Endometrial microvascular endothelial cells (primary cell): ENCODE measurements at regions not wholly inside any gene's neighbourhood (a gene's known extent, or its start where the extent isn't known, plus 50 kb on each side); places are given as distances from the start of the nearest gene placed in this dataset.
"Not testable (repeated sequence)": the region's sequence is repeated elsewhere in the genome, so short reads cannot be mapped to it uniquely, and the experiment has no call there.

Experiments
- in situ Hi-C: cut with HindIII; loops from 2 replicates; pipeline ENCODE4 v1.10.0; 2017; ENCODE audit warnings: low sequenced_read_pairs, low pct_unique_long_range_greater_than_20kb; ENCODE audit errors: inconsistent ontology term

GRCh38 chr6:28809947-28810658, 113.7 kb downstream of the TRIM27 start:
- in situ Hi-C loops: no loop called here

GRCh38 chr6:28810659-28811053, 113.1 kb downstream of the TRIM27 start:
- in situ Hi-C loops: no loop called here

GRCh38 chr6:28811873-28812272, 111.9 kb downstream of the TRIM27 start:
- in situ Hi-C loops: no loop called here

DNA sequence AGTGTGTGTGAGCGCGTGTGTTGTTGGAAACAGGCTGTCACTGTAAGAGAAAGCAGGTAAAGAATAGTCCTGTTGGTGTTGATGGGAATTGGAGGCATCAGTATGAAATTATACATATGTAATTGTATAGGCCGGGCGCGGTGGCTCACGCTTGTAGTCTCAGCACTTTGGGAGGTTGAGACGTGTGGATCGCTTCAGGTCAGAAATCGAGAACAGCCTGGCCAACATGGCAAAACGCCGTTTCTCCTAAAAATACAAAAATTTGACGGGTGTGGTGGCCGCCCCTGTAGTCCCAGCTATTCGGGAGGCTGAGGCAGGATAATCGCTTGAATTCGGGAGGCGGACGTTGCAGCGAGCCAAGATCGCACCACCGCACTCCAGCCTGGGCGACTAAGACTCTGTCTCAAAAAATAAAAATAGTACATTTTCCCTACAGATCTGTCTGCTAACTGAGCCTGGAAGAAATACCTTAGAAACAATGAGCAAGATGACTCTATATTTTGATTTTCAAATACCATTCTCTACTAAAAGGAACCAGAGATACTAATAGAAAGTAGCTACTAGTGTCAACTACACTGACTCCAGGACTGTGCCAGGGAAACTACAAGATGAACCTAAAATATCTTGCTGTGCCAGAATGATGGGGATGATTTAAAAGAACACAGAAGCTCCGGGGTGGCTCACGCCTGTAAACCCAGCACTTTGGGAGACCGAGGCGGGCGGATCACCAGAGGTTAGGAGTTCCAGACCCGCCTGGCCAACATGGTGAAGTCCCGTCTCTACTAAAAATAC, 110.8 kb downstream of the TRIM27 start:
- in situ Hi-C loops: no loop called here

GRCh38 chr6:28814032-28814976, 109.5 kb downstream of the TRIM27 start:
- in situ Hi-C loops: no loop called here

- in situ Hi-C loops: no loop called here
Measured at GRCh38 chr6:28816339-28816908, 107.4 kb downstream of the TRIM27 start.

GRCh38 chr6:28816909-28817807, 106.6 kb downstream of the TRIM27 start:
- in situ Hi-C loops: no loop called here

DNA sequence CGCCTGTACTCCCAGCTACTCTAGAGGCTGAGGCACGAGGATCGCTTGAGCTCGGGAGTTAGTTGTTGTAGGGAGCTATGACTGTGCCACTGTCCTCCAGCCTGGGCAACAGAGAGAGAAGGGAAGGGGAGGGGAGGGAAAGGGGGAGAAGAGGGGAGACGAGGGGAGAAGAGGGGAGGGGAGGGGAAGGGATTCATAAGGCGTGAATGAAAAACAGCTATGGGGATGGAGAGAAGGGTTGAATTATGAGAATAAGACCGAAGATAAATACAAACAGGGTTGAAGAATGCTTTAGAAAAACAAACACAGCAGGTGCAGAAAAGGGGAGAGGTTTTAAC, 106.0 kb downstream of the TRIM27 start:
- in situ Hi-C loops: no loop called here

GRCh38 chr6:28824793-28825731, 98.7 kb downstream of the TRIM27 start:
- in situ Hi-C loops: no loop called here

- in situ Hi-C loops: no loop called here
Measured at GRCh38 chr6:28825732-28826293, 98.0 kb downstream of the TRIM27 start.

DNA sequence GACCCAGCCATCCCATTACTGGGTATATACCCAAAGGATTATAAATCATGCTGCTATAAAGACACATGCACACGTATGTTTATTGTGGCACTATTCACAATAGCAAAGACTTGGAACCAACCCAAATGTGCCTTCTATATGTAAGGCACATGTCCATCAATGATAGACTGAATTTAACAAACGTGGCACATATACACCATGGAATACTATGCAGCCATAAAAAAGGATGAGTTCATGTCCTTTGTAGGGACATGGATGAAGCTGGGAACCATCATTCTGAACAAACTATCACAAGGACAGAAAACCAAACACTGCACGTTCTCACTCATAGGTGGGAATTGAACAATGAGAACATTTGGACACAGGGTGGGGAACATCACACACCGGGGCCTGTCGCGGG, 92.1 kb downstream of the TRIM27 start:
- in situ Hi-C loops: not testable (repeated sequence)

- in situ Hi-C loops: not testable (repeated sequence)
Measured at GRCh38 chr6:28836703-28837102, 87.1 kb downstream of the TRIM27 start.

DNA sequence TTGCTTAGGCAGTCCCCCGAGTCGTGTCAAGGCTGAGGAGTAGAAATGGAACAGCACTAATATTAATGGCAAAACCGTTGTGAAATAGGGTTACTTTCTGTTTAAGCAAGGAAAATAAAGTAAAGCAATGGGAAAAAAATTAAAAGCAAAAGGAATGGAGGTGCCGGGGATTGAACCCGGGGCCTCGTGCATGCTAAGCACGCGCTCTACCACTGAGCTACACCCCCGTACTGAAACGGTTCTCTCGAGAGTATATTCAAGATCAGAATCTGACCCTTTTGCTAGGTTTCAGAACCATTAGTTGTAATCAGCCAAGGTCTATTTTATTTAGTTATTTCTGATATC, 85.5 kb downstream of the TRIM27 start:
- in situ Hi-C loops: no loop called here

DNA sequence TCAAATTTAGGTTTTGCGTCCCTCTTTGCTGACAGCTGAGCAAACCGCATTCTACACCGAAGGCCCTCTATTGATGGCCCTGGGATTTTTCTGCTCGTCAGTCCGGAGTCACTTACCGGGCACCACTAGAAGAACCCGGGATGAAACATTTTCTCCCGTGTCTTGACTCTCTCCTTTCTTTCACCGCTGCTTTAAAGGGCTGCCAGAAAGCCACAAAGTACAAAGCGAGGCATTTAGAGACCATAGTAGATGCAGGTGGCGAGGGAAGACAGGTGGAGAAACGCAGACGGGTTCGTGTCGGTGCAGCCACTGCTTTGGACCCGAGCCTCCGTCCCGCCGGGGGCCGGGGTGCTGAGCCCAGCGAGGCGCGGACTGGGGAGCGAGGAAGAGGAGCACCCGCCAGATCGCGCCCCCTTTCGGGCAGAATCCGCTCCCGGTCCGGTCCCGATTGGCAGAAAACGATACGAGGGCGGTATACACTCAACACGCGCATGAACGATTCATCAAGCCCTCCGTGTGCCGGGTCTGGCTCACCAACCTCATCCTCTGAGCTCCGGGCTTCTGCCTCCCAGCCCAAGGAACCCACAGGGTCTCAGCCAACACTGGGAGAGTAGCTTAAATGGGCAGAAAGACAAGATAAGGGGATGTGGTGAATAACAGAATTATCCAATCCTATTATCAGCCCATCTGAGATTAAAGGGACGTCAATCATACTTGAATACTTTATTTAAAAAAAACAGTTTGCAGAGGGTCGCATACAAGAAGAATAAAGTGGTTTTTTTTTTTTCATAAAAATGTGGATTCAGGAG, 84.9 kb downstream of the TRIM27 start:
- in situ Hi-C loops: no loop called here

DNA sequence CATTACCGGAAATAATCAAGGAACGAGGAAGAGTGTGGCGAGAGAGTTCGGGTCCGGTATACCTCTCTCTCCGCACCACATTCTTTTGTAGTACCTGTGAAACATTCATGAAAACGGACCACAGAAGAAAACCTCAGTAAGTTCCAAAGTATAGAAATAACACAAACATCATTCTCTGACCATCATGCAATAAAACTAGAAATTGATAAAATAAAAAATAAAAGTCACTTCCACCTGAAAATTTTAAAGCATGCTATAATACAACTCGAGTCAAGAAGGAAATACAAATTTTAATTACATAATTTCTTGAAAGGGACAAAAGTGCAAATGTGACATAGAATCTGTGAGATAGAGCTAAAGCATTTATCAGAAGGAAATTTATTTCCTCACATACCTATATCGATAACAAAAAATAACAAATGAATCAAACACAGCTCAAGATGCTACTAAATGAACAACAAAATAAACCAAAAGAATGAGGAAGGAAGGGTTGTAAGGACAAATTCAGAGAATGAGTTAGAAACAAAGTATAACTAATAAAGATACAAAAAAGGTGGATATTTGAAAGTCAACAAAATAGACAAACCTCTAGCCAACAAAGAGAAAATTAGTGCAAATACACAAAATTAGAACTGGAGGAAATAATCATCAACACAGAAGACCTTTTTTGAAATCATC, 84.2 kb downstream of the TRIM27 start:
- in situ Hi-C loops: no loop called here

- in situ Hi-C loops: no loop called here
Measured at GRCh38 chr6:28841290-28841689, 82.5 kb downstream of the TRIM27 start.
